ENCODE measurements at regions not wholly inside any gene's neighbourhood (a gene's known extent, or its start where the extent isn't known, plus 50 kb on each side); places are given as distances from the start of the nearest gene placed in this dataset.

DNA sequence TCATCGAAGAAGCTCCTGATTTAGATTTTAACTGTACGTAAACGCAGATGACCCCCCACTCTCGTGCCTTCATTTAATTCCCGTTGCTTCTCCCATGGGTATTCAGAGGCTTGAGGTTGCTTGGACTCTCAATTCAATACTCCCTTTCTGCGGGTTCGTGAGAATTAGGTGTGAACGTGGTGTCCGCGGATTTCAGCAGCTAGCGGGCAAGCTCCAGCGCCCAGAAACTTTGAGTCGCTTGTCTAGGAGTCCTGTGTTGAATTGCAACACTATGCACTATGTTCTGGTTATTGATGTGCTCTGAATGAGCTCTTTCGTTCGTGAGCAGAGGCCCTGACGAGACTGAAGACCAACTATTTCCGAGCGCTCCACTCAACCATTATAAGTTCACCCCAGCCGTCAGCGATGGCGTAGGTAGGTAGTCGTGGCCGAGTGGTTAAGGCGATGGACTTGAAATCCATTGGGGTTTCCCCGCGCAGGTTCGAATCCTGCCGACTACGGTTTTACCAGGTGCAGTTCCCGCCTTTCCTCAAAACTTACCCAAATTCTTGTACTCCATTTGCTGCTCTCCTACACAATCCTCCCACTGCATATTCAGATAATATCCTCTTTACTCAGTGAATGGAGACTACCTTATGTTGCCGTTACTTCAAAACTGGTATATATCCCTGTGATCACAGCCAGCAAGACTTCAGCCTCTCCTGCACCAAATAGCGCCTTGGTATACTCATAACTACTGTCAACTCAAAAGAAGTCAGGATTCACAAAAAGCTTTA is 72.6 kb upstream of the ZNF184 start:
- CTCF ChIA-PET (ENCODE audit: low intra/inter-chr PET ratio, low total read pairs) = no interaction called here
- BruUV-seq (replicated peaks) = no TSS peak
- FAIRE-seq (peak; percentile 82), ATAC-seq (peak; percentile 80), DNase-seq (ENCODE audit: low spot score) (peak; percentile 90)
- Histone ChIP-seq H3K4me1 (ENCODE audit: insufficient read depth, low read length) (peaks cover 29% of the 10 kb centered on the region), H3K9me3 (ENCODE audit: low read length) (no peaks in the 10 kb centered on the region), H3K79me2 (ENCODE audit: insufficient read depth, low read length) (no peaks in the 10 kb centered on the region), H4K20me1 (ENCODE audit: insufficient read depth, low read length) (no peaks in the 10 kb centered on the region; the same call in 1 of the 2 replicates), H3K4me2 (ENCODE audit: low read depth, low read length) (peak overlapping the region; percentile 83), H2AFZ (ENCODE audit: low read length) (peak overlapping the region; percentile 98), H3K27ac (ENCODE audit: extremely low read length, insufficient read depth, low read length) (peak overlapping the region; percentile 55), H3K36me3 (replicated peaks in 1 of 2; ENCODE audit: control insufficient read depth in 1 of 2, insufficient read depth in 2 of 2, low read length in 2 of 2) (no peaks in the 10 kb centered on the region), H3K4me3 (replicated peaks in 1 of 3; ENCODE audit: insufficient read depth in 1 of 3, low read depth in 2 of 3, low read length in 3 of 3) (peak overlapping the region; percentile 68 to 80 (median 78)), H3K9ac (ENCODE audit: insufficient read depth, low read depth, low read length) (peak overlapping the region; percentile 65), H3K27me3 (ENCODE audit: control insufficient read depth in 1 of 2, insufficient read depth in 2 of 2, low read length in 2 of 2) (no peaks in the 10 kb centered on the region; a peak in 1 of 5 replicates)
- in situ Hi-C loops (cut with HindIII; ENCODE audit: extremely low pct_ligation_motif_present, low pct_unique_long_range_greater_than_20kb) = no loop called here
- POLR2A ChIA-PET = interaction anchor here (0.6 to 1.6 kb wide), 10 partner anchors 22 to 348 kb away, joined by 3 to 6 read pairs (median 3); partner anchors contain the start of gene ZNF184
- intact Hi-C loops (cut with micrococcal nuclease; ENCODE audit: unreplicated experiment) = loop anchor here (1.0 to 5.0 kb wide), 6 partner anchors 17 to 139 kb away; no protein-coding TSS in a partner anchor
- WGBS (ENCODE audit: low lambda C conversion rate) = 2% methylated on average over 26 of the region's 32 CpGs
- no peak for TF ChIP-seq ZNF101 (CRISPR knock-in tag; IDR thresholded peaks at IDR 0.05; ENCODE audit: borderline replicate concordance, low read depth)
- TF ChIP-seq TP53 (CRISPR knock-in tag; conservative IDR thresholded peaks at IDR 0.05) = peak; percentile 54; the same call in 1 of the 2 replicates
- TF ChIP-seq TCF12 (IDR thresholded peaks at IDR 0.05) = no peak
- TF ChIP-seq TCF12 (CRISPR knock-in tag; IDR thresholded peaks at IDR 0.05) = no peak
- no peak for TF ChIP-seq MTF2 (CRISPR knock-in tag; IDR thresholded peaks at IDR 0.05; ENCODE audit: borderline replicate concordance)
- no peak for TF ChIP-seq PTBP1 (IDR thresholded peaks at IDR 0.05; ENCODE audit: low read depth, low read length, poor library complexity, severe bottlenecking)
- TF ChIP-seq ZNF260 (CRISPR knock-in tag; IDR thresholded peaks at IDR 0.05; ENCODE audit: borderline replicate concordance, low read depth) = no peak
- TF ChIP-seq YEATS4 (CRISPR knock-in tag; IDR thresholded peaks at IDR 0.05; ENCODE audit: borderline replicate concordance) = peak; percentile 18; the same call in 1 of the 2 replicates
- TF ChIP-seq NR3C1 (CRISPR knock-in tag; IDR thresholded peaks at IDR 0.05) = no peak
- TF ChIP-seq SALL2 (CRISPR knock-in tag; IDR thresholded peaks at IDR 0.05) = peak; percentile 83; the same call in 1 of the 2 replicates
- no peak for TF ChIP-seq GABPA (IDR thresholded peaks at IDR 0.05; ENCODE audit: low read depth, low read length)
- TF ChIP-seq GABPA (CRISPR knock-in tag; IDR thresholded peaks at IDR 0.05; ENCODE audit: low read depth) = peak; percentile 58
- TF ChIP-seq HBP1 (CRISPR knock-in tag; IDR thresholded peaks at IDR 0.05; ENCODE audit: low read depth) = peak; percentile 65; the same call in 1 of the 2 replicates
- 0 out of 2 replicates have a peak, but pooled peaks have one; percentile 33 for TF ChIP-seq MTA1 (CRISPR knock-in tag; IDR thresholded peaks at IDR 0.05; ENCODE audit: borderline replicate concordance)
- TF ChIP-seq MAFG (CRISPR knock-in tag; IDR thresholded peaks at IDR 0.05) = no peak
- no peak; the same call in 1 of the 2 replicates for TF ChIP-seq EED (CRISPR knock-in tag; IDR thresholded peaks at IDR 0.05)
- TF ChIP-seq ZNF281 (CRISPR knock-in tag; IDR thresholded peaks at IDR 0.05; ENCODE audit: borderline replicate concordance) = no peak
- 0 out of 2 replicates have a peak, but pooled peaks have one; percentile 26 for TF ChIP-seq TIGD3 (CRISPR knock-in tag; IDR thresholded peaks at IDR 0.05; ENCODE audit: borderline replicate concordance)
- peak; percentile 88 for TF ChIP-seq MED1 (CRISPR knock-in tag; IDR thresholded peaks at IDR 0.05)

Measured in HepG2 (cell line).